Nucleus accumbens (tissue), 56 donors: ENCODE measurements at regions not wholly inside any gene's neighbourhood (a gene's known extent, or its start where the extent isn't known, plus 50 kb on each side); places are given as distances from the start of the nearest gene placed in this dataset.

Source experiments
- DNase-seq, 56 donors: peaks; one replicate each; lab custom pipeline; 2025; lab: John Stamatoyannopoulos, UW

DNA sequence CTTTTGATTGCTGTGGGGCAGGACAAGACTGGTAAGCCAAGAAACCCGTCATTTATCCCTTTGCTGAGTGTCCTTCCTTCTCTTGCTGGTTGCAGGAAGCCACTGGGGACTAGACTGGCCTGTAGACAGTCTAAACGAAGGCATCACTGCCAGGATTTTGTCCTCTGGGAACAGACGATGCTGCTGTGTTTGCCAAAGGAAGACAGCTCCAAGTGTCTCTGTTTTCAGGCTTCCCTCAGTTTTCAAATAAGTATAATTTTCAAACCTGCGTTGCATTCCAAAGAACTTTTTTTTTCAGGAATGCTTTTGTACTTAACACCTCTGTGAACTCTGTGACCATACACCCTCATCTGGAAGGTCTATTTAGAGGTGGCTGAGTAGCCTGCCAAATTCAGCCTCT, 269.4 kb downstream of the HLX start:
- DNase-seq: no peak

DNA sequence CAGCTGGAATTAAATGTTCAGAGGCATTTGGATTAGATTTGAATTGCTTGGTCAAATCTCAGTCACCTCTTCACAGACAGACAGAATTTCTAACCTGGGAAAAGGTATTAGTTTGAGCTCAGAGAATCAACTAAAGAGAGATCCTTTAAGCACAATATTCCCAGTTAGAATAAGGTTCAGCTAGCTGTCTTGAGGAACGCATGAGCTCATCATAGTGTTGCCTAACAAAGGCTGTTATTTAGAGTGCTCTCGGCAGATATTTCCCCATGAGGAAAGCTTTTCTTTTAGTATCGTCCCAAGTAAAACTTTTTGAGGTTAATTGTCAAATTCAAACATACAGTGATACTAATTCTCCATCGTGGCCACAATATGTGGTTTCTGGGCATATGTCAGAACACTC, 269.9 kb downstream of the HLX start:
- DNase-seq: no peak

DNA sequence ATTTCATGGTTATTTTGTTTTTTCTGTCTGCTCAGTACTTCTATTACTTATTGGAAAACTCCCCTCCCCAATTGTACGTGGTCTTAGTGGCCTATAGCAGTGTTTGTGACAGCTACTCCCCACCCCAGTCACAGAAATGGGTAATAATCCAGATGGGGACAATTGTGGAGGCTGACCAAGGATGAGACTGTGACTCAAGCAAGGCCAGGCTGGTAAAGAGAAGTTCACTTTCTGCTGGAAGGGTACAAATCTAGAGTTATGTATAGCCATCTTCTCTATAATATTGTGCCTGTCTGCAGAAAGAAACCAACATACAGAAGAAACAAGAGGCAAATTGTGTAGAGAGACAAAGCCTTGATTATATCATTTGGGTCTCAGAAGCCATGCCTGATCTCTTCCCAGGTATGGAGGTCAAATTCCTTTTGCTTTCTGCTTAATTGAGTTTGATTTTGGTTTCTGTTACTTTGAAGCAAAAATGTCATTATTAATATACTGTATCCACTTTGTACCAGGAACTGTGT, 270.4 kb downstream of the HLX start:
- DNase-seq: no peak

DNA sequence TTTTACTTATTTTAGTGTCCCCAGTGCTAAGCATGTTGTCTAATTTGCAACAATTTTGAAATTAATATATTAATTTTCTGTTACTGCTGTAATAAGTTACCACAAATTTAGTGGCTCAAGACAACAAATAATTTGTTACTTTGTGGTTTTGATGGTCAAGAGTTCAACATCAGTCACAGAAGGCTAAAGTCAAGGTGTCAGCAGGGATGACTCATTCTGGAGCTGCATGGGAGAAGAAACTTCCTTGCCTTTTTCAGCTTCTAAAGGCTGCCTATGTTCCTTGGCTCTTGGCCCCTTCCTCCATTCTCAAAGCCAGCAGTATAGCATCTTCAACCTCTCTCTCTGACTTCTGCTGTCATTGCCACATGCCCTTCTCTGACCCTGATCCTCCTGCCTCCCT, 271.8 kb downstream of the HLX start:
- DNase-seq: no peak

DNA sequence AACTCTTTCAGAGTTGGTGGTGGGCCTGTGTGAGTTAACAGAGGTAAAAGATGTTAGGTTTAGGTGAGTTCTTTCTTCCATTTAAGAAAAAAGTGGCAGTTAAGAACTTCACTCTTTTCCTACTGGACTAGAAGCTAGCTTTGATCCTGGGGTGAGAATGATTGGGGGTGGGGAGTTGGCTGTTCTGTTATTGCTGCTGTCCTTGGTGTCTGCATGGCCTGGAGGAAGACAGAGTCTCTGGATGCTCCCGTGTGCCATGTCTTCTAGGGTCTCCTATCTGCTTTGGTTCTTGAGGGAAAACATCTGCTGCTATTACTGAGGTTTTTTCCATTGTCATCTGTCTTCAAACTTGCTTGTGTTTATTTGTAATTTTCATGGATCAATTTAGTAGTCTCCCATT, 275.7 kb downstream of the HLX start:
- DNase-seq: no peak

DNA sequence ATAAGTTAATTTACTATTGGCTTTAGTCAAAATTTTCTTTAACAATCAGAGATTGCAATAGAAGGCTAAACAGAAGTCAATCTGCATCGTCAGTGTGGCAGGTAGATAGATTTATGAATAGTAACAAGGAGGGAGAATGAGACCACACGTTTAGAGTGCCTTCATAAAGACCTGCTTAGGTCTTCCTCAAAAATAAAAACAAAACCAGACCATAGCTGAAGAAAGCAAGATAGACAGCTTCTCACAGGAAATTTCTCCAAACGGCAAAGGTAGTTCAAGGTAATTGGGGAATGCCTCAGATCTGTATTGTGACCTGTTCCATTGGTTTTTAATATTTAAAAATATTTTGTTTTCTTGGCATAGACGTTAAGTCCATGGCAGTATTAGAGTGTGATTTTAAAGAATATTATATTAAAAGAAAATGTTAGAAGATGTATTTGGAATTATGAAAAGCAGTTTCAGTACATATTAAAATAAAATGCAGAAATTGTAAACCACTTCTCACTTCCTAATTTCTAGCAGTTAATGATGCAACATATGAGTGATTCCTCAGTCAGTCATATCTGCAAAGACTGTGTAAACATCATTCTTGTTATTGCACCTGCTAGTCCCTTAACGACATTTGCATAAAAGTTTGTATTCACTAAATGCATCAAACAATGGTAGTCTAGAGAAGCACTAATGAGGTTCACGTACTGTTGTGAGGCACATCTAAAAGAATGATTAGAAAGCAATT, 278.0 kb downstream of the HLX start:
- DNase-seq: no peak

DNA sequence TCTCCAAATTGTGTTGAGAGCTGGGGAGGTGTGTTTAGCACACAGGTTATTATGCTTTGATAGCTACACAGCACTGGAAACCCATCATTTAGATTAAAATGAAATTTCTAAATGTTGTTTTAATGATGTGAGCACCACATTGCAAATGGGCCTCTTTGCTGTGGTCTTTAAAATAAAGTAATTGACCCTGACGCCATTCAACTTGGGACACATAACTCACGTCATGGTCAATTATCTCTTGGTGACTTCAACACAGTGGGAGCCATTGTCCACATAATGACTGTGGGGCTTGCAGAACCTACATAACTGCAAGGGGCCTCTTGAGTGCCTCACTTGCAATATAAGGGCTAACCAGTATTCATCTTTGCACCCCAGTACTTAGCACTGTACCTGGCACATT, 280.4 kb downstream of the HLX start:
- DNase-seq: no peak

DNA sequence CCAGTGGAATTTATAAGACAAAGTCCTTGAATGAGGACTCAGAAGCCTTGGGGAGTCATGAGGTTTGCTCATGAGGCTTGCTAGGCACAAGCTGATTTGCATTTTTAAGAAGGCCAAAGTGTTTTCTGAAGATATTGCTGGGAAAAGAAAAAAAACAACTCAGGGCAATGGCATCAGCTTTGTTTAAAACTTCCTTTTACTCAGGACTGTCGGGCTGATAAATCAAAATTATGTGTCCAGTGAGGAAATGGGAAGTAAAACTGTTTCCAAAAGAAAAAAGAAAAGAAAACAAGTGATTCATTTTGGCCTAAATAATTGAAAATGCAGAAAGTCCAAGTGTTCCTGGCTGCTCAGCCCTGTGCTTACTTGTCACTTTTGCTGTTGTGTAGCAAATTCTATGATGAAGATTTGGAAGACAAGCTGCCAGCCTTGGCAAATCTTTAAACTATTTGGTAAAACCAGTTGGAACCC, 282.4 kb downstream of the HLX start:
- no peak for DNase-seq

DNA sequence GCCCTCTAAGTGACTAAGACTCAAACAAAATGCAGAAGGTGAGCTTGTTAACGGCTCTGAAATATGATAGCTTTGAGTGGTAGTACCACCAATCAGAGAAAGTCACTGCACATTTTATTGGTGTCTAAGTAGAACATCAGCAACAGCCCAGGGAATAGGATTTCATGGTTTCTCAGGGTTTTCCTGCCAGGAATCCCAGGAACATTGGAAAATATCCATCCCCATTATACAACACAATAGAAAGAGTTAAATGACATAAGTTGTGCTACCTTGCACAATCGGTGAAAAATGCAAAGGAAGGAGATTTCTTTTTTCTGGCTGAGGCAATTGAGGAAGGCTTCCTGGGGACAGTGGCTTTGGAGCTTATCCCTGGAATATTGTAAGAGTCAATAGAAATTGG, 283.1 kb downstream of the HLX start:
- no peak for DNase-seq

DNA sequence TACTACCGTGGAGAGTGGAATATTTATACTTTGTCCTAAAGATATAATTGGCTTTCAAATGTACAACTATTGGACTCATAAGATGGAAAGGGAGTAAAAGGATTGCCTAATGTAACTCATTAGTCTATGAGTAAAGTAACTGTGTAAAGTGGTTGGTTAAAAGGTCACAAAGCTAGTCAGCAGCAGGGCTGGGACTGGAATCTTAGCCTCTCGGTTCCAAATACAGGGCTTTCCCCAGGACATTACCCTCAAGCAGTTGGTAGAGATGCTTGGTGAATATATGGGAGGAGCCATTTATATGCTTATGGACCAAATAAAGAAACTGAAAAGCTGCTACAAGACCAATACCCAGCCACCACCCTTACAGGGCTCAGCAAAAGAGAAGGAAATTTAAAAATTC, 283.7 kb downstream of the HLX start:
- DNase-seq: no peak

DNA sequence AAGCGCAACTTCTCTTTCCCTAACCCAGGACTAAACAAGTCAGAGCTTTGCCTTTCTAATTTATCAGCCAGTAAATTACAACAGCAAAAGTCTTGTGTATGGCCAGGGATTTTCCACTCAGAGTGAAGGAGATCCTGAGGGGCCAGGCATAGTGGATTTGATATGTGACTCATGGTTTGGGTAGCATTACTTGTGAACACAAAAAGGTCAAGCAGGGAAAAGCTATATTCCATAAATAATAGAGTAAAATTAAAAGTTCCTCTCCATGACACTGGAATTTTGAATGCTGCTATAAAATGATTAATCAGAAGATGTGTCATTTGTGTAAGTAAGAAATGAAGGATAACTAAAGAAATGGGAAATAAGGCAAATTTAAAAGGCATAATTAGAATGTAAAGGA, 284.8 kb downstream of the HLX start:
- DNase-seq: no peak

DNA sequence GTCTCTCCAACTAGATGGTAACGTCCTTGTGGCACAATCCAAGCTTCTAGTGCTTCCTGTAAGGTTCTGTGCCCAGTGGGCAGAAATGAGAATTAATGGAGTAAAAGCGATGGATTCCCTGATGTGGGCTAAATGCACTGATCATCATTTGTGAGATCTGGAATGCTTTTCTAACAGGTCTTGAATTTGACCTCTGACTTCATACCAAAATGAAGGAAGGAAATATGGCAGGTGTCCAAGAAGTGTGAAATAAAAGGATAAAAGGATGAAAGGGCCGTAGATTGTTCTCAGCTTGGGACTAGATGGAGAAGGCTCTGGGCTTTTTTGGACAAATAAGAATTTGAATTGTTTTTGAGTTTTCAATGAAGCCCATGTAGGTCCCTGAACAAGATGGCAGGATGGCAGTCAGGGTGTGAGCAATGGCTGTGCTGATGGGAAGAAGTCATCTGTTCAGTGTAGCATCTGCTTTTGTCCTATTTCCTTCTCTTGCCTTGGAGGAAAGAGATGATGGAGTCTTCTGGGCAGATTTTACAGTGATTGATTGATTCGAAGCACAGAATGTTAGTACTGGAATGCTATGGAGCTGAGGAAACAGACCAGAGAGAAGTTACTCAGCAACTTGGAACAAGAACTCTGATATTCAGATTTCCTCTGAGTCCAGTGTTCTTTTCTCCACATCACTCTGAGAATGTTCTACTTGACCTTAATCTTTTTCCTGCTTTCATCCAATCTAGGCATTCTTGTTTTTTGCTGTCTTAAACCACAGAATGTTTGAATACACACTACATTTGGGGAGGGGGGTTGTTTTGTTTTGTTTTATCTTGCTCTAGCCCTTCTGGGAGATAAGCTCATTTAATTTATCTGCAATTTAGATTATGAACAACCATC, 286.0 kb downstream of the HLX start:
- DNase-seq: no peak

DNA sequence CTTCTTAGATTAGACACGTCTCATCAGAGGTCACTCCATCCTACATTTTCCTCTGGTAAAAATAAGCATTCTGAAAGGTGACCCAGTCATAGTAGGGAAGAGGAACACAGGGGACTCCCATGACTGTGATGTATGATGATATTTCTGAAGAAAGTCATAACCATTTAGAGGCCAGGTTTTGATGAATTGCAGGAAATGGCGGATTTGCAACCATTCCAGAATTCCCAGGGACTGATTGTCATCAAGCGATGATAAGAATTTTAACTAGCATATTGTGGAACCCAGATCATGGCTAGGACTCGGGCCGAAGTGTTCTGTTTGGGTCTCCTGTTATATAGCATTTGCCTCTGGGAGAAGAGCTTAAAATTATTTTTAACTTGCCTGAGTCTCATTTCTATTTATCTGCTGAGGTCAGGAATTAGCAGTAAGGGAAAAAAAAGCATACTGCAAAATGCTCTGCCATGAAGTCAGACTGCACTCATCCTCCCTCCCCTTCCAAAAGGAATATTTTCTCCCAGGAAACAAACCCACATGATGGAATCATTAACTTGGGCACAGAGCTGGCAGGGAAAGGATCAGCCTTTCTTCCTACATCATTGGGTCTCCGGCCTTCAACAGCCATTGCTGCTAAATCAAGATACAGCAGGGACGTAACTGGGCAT, 286.7 kb downstream of the HLX start:
- DNase-seq: no peak

DNA sequence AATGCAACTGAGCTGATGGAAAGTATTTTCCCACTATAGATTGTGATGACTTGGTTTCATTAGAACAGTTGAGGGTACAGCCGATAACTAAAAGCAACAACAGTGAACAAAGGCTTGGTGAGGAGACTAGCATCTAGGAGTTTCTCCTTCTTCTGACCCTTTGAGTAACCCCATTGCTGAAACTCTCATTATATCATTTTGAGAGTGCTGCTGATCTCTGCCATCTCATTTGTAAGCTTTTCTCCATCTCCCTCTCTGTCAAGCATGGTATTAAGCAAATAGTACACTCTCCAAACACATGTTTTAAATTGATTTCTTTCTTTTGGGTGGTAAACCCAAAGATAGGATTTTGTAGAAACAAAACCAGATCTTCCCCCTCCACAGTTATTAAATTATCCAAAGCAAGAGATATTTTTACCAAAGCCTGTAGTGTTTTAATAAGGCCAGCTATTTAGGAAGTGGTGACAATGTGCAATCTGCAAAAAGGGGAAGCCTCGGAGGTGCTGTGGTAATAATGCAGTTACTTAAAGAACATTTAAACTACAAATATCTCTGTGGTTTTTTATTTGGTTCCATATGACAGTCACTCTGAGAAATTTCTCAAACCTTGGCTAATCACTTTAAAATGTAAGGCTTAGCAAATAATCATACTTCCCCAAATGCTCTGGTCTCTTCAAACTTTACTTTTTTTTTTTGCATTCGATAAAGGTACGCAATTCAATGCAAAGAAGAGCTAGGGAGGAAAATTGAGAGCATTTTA, 287.5 kb downstream of the HLX start:
- no peak for DNase-seq

DNA sequence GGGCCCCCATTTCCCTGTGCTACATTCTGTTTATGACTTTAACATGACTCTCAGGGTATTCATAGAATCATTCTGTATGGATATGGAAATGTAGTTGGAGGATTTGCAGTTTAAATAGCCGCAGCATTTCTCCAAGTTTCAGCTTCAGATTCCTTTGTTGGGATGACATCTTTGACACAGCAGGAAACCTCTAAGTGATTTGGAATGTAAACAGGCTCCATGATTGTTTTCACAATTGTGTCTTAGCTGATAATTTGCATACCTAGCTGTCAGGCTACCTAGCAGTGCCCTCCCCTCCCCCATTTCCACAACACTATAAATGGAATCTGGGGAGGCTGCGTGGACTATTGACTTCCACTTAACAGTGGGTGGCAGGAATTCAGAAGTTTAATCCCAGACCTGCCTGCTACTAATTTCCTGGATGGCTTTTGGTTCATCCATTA, 290.2 kb downstream of the HLX start:
- no peak for DNase-seq

DNA sequence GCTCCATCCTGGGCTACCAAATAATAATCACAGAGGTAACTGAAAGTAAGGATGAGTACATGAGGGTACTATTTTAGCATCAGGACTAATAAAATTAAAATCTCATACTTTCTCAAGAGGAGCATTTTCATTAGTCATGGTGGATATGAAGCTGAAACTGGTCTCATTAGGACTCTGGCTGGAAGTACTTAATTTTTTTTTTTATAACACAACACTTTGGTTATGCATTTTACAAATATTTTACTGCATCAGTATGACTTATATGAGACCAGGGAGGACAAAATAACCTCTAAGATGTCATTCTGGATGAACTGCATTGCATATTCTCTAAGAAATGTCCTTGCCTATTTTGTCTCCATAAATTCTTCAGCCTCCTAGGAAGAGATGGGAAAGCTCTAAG, 290.9 kb downstream of the HLX start:
- no peak for DNase-seq

DNA sequence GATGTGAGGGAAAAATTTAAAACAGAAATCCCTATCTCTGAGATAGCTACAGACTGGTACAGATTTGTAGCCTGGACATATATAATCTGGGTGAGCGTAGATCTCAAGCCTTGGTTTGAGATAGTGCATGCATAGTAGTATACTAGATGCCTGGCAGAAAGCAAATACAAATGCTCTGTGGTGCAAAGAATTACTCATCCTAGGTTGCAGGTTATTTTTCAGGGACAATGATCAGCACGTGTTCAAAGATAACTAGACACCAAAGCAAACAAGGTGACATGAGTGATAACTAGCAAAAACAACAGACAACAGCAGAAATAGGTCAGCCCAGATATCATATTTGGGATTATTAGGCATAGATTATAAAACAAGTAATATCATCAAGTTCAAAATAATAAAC, 292.5 kb downstream of the HLX start:
- DNase-seq: no peak

DNA sequence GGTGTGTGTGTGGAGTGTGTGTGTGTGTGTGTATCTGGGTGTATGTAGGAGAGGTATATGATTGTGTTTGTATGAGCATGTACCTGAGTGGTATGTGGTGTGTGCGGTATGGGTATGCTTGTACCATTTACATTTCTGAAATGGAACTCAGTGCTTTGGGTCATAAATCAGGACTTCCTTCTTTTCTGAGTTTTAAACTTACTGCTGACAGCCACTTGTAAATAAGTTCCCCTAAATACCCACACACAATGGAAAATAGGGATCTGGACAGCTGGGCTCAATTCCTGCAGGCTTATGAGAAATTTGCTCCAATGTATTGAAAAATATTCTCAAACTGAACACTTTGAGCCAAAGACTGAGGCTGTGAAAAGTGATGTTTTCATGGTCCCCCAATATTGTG, 293.6 kb downstream of the HLX start:
- DNase-seq: no peak

DNA sequence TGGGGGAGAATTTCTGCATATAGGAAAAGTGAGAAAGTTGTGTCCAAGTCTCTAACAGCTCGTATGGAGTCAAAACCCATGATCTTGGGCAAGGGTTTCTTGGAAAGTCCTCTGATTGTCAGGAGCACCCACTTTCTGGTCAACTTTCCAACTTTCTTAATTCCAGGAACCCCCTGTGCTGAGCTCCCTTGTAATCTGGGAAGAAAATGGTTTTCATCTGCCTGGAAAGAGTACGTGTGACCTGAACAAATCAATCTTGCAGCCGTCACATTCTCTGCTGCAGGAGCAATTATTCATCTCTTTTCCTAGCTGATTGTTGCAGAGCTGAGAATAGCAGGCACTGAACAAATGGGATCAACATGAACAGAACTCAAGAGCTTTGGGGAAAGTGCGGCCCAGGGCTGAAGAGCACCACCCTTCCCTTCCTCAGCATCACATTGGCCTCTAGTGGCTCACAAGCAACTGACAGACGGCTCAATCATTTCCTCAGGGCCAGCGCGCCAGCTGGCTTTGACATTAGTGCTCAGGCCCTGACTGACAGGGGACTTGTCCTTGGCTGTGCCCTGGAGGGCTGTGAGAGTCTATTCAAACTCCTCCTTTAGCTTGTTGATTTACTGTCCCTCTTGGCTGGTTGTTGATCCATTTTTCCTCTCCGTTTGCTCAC, 295.2 kb downstream of the HLX start:
- DNase-seq: no peak

DNA sequence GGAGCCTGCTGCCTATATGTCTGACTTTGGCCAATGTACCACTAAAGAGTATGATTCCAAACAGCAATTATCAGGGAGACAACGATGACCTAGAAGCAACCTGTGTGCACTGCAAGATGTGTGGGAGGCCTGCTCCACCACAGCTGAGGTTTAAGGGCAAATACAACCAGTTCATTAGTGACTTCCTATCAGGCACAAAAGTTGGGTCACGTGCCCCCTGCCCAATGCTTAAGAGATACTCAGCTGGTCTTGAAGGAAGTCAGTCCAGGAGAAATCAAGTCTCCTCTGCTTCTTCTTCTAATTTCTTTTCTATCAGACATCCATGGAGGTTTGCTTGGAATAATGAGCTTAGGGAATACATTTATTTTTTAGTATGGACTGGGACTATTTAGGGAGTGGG, 296.0 kb downstream of the HLX start:
- DNase-seq: no peak
